Activated T-helper 2 cell treated with anti-CD3 and anti-CD28 coated beads, Interferon-gamma antibody, Interleukin-2, Interleukin-4, amounts not matched to agents 10 μg/mL and 5 μg/mL and 100 μg/mL, durations not matched to agents 14 hours and 24 hours and 36 hours (primary cell): ENCODE measurements at regions not wholly inside any gene's neighbourhood (a gene's known extent, or its start where the extent isn't known, plus 50 kb on each side); places are given as distances from the start of the nearest gene placed in this dataset.
"Not testable (repeated sequence)": the region's sequence is repeated elsewhere in the genome, so short reads cannot be mapped to it uniquely, and the experiment has no call there.

Source experiments
- DNase-seq: peaks from one replicate; pipeline ENCODE4 v3.0.0; 2021; ENCODE audit warnings: low spot score
- H3K27ac Mint-ChIP-seq: one replicate; pipeline ENCODE4 v1.8.0; 2021; ENCODE audit warnings: mixed read lengths
- H3K27me3 Mint-ChIP-seq: one replicate; pipeline ENCODE4 v1.8.0; 2021; ENCODE audit warnings: low read depth, mixed read lengths
- H3K36me3 Mint-ChIP-seq: one replicate; pipeline ENCODE4 v1.8.0; 2021; ENCODE audit warnings: low read depth, mixed read lengths
- H3K4me1 Mint-ChIP-seq: one replicate; pipeline ENCODE4 v1.8.0; 2021; ENCODE audit warnings: low read depth, mixed read lengths
- H3K4me3 Mint-ChIP-seq: one replicate; pipeline ENCODE4 v1.8.0; 2021; ENCODE audit warnings: low read depth, mild to moderate bottlenecking, moderate library complexity, mixed read lengths
- H3K9me3 Mint-ChIP-seq: one replicate; pipeline ENCODE4 v1.8.0; 2021; ENCODE audit warnings: mixed read lengths
- intact Hi-C: fragments of 100-400 bp; cut with micrococcal nuclease; formaldehyde crosslinking; loops from one replicate; pipeline ENCODE4 v1.15.1; 2023

GRCh38 chr15:21009651-21010050 lies 143.5 kb upstream of the POTEB2 start:
- H3K4me1 Mint-ChIP-seq, H3K9me3 Mint-ChIP-seq, DNase-seq, H3K36me3 Mint-ChIP-seq, H3K27me3 Mint-ChIP-seq, H3K27ac Mint-ChIP-seq, intact Hi-C loops, H3K4me3 Mint-ChIP-seq: not testable (repeated sequence)

GRCh38 chr15:21003459-21003858 lies 137.3 kb upstream of the POTEB2 start:
- H3K36me3 Mint-ChIP-seq, H3K27me3 Mint-ChIP-seq, H3K9me3 Mint-ChIP-seq, DNase-seq, intact Hi-C loops, H3K4me1 Mint-ChIP-seq, H3K4me3 Mint-ChIP-seq, H3K27ac Mint-ChIP-seq: not testable (repeated sequence)

GRCh38 chr15:21001950-21002349 lies 135.8 kb upstream of the POTEB2 start:
- intact Hi-C loops, H3K27ac Mint-ChIP-seq, DNase-seq, H3K4me3 Mint-ChIP-seq, H3K4me1 Mint-ChIP-seq, H3K9me3 Mint-ChIP-seq, H3K36me3 Mint-ChIP-seq, H3K27me3 Mint-ChIP-seq: not testable (repeated sequence)

GRCh38 chr15:20991691-20992090 lies 125.6 kb upstream of the POTEB2 start:
- H3K27me3 Mint-ChIP-seq, H3K27ac Mint-ChIP-seq, H3K9me3 Mint-ChIP-seq, H3K36me3 Mint-ChIP-seq, H3K4me3 Mint-ChIP-seq, H3K4me1 Mint-ChIP-seq, intact Hi-C loops, DNase-seq: not testable (repeated sequence)

GRCh38 chr15:20991253-20991652 lies 125.1 kb upstream of the POTEB2 start:
- H3K27me3 Mint-ChIP-seq, H3K36me3 Mint-ChIP-seq, H3K9me3 Mint-ChIP-seq, DNase-seq, H3K4me3 Mint-ChIP-seq, intact Hi-C loops, H3K27ac Mint-ChIP-seq, H3K4me1 Mint-ChIP-seq: not testable (repeated sequence)

- H3K36me3 Mint-ChIP-seq, DNase-seq, intact Hi-C loops, H3K4me1 Mint-ChIP-seq, H3K4me3 Mint-ChIP-seq, H3K9me3 Mint-ChIP-seq, H3K27ac Mint-ChIP-seq, H3K27me3 Mint-ChIP-seq: not testable (repeated sequence)
These were observed 120.7 kb upstream of the POTEB2 start for GRCh38 chr15:20986775-20987174.

GRCh38 chr15:20978057-20978456 lies 111.9 kb upstream of the POTEB2 start:
- H3K36me3 Mint-ChIP-seq, H3K27ac Mint-ChIP-seq, H3K27me3 Mint-ChIP-seq, intact Hi-C loops, H3K4me1 Mint-ChIP-seq, DNase-seq, H3K9me3 Mint-ChIP-seq, H3K4me3 Mint-ChIP-seq: not testable (repeated sequence)

GRCh38 chr15:20972762-20973161 lies 106.6 kb upstream of the POTEB2 start:
- H3K27ac Mint-ChIP-seq, intact Hi-C loops, H3K4me1 Mint-ChIP-seq, DNase-seq, H3K36me3 Mint-ChIP-seq, H3K27me3 Mint-ChIP-seq, H3K9me3 Mint-ChIP-seq, H3K4me3 Mint-ChIP-seq: not testable (repeated sequence)

- intact Hi-C loops, H3K9me3 Mint-ChIP-seq, H3K36me3 Mint-ChIP-seq, H3K4me1 Mint-ChIP-seq, H3K4me3 Mint-ChIP-seq, DNase-seq, H3K27ac Mint-ChIP-seq, H3K27me3 Mint-ChIP-seq: not testable (repeated sequence)
These were observed 93.2 kb upstream of the POTEB2 start for GRCh38 chr15:20959299-20959698.

GRCh38 chr15:20929322-20929721 lies 63.2 kb upstream of the POTEB2 start:
- intact Hi-C loops, DNase-seq, H3K36me3 Mint-ChIP-seq, H3K4me3 Mint-ChIP-seq, H3K27ac Mint-ChIP-seq, H3K4me1 Mint-ChIP-seq, H3K27me3 Mint-ChIP-seq, H3K9me3 Mint-ChIP-seq: not testable (repeated sequence)
